VCaP (cell line): ENCODE measurements at regions not wholly inside any gene's neighbourhood (a gene's known extent, or its start where the extent isn't known, plus 50 kb on each side); places are given as distances from the start of the nearest gene placed in this dataset.

ENCODE experiments used
- H3K27ac ChIP-seq: fragments of 450-650 bp; 2 replicates; pipeline ENCODE4 v1.5.1; 2017
- TF ChIP-seq, protein P1 (sequence below): fragments of 450-650 bp; conservative IDR thresholded peaks from 2 replicates; pipeline ENCODE4 v1.5.1; 2017; ENCODE audit warnings: mild to moderate bottlenecking, moderate library complexity

DNA sequence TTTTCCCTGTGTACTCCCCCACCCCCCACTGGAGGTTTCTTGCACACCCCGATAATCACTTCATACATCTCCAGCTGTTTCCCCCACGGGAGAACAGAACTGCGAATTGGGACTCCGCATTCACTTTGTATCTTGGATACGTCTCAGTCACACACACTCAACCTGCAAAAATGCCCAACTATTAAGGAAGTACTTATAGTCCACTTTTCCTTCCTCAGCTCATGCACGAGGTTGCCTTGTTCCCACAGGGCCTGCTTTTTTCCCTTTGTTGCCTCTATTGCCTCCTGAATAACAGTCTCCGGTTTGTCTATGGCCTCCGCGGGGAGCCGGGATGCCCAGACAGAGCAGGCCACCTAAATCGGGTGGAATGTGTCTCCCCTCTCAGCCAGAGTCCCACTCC lies 282.3 kb downstream of the PYDC2 start:
- TF ChIP-seq, protein P1, sequence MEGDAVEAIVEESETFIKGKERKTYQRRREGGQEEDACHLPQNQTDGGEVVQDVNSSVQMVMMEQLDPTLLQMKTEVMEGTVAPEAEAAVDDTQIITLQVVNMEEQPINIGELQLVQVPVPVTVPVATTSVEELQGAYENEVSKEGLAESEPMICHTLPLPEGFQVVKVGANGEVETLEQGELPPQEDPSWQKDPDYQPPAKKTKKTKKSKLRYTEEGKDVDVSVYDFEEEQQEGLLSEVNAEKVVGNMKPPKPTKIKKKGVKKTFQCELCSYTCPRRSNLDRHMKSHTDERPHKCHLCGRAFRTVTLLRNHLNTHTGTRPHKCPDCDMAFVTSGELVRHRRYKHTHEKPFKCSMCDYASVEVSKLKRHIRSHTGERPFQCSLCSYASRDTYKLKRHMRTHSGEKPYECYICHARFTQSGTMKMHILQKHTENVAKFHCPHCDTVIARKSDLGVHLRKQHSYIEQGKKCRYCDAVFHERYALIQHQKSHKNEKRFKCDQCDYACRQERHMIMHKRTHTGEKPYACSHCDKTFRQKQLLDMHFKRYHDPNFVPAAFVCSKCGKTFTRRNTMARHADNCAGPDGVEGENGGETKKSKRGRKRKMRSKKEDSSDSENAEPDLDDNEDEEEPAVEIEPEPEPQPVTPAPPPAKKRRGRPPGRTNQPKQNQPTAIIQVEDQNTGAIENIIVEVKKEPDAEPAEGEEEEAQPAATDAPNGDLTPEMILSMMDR: no peak
- H3K27ac ChIP-seq: no peak overlapping the region

DNA sequence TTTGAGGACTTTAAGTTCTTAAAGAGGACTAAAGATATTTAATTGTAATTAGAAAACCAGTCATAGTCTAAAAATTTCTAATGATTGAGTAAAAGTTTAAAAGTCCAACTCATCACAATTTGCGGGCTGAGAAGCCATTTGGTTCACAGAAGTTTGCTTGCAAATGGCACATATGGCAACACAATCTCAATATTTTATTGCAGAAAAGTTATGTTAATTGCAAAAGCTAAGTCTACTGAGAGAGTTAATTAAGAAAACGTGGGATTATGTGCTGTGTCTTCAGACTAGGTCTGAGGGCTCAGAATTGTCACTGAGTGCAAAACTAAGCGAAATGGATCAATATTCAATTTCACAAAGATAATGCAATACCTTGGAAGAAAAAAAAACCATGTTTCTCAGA lies 289.7 kb downstream of the PYDC2 start:
- TF ChIP-seq, protein P1: no peak
- no peak overlapping the region for H3K27ac ChIP-seq

DNA sequence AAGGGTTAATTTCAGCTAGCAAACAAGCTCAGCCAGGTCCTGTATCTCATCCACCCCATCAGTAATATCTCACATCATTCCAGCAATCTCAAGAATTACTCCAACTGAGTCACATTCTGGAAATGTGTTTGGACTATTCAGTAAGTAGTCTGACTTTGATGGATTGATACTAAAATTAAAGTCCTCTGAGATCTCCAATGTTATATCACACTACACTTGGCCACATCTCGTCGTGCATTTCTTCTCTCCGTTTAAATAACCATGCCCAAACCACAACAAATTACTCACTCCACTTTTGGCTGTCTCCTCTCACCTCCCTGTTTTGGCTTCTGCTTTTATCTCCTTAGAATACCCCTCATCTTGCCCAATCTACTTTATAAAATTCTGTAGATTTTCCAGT lies 292.2 kb downstream of the PYDC2 start:
- TF ChIP-seq, protein P1: no peak
- no peak overlapping the region for H3K27ac ChIP-seq

DNA sequence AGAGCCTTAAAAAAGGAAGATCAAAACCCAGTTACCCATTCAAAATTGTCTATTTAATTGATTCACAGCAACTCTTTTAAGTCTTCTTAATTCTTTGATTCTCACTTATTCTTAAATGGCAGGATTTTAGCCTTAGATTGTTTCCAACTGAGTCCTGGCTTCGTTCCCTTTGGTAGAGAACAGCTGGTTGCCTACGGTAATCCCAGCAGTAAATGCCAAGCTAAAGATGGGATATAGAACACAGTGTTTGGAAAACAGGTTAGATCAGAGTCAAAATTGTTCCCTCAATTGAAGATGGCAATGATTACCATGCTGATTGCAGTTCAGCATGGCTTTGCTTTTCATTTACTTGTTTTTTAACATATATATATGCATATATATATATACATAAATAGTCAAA lies 300.9 kb downstream of the PYDC2 start:
- TF ChIP-seq, protein P1: no peak
- H3K27ac ChIP-seq: no peak overlapping the region

DNA sequence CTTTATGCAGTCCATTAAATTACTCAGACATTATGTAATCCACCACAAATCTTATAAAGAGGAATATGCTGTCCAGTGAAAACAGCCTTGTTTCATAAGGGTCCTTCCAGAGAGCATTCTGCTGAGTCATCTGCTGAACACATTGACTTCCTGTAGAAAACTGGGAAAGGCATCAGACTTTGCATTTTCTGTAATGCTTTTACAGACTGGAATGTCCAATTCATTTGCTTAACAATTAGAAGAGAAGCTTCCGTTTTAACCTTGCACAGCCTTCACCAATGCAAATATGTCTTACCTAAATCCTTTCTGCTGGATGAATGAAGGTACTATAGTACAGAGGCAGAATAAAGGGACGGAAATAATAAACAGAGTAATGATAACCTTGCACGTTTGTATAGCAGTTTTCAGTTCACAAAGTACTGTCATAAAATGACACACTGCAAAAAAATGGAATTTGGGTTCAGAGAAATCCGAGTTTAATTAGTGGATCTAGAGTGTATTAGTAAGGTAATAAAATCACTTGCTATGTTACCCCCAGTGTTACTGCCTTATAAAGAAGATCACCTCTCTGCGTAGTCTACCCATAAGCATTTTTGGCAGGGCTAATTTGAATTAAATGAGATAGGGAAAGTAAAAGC lies 301.5 kb downstream of the PYDC2 start:
- H3K27ac ChIP-seq: no peak overlapping the region
- TF ChIP-seq, protein P1: no peak

DNA sequence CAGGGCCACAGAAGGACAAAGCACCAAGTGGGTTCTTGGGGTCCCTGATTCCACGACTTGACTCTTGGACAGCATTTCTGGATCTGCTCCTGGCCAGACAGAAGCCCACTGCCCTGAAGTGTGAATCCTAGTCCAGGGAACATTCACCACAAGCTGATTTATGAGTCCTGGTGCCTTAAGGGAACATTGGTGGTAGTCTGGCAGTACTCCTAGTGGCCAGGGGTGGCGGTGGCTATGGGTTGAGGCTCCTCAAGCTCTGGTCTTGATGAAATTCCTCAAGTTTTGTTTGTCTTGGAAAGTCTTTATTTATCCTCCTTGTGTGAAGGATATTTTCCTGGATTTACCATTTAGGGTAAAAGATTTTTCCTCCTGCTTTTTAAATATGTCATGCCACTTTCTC lies 307.5 kb downstream of the PYDC2 start:
- TF ChIP-seq, protein P1: no peak
- no peak overlapping the region for H3K27ac ChIP-seq

DNA sequence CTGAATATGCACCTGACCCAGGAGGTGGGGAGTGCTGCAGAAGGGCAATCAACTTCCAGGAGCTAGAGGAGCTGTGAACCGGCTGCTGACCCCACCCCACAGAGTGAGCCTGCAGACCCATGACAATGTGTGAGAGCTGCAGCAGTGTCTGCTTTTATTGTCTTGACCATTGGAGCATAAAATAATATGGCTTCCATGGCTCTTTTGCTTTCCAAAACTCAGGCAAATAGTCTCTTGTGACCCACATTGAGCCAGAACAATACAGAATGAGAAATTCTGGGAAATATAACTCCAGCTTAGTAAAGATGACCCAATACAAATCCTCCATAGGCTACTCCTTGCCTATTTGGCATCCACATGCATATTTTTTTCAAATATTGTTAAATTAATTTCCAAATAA lies 309.6 kb downstream of the PYDC2 start:
- H3K27ac ChIP-seq: no peak overlapping the region
- TF ChIP-seq, protein P1: no peak

DNA sequence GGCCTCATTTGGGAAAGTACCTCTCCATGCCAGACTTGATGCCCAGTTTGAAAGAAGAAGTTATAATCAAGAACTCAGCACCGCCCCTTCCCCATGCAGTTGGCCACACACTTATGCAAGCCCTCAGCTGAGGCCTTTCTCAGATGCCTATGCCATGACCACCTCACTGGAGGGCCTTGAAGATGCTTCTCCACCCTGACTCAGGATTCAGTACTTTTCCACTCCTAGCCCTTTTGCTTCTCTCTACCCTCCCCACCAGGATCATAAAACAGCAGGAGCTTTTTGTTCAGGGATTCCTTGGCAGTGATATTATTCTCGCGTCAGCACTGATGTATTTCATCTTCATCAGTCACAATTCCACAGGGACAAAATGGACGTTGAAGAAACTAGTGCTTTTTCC lies 313.5 kb downstream of the PYDC2 start:
- no peak overlapping the region for H3K27ac ChIP-seq
- TF ChIP-seq, protein P1: no peak
